Activated CD4-positive, alpha-beta memory T cell treated with anti-CD3 and anti-CD28 coated beads, Interleukin-2, amount 10 ng/mL, durations not matched to agents 7 days and 5 days (primary cell): ENCODE measurements at regions not wholly inside any gene's neighbourhood (a gene's known extent, or its start where the extent isn't known, plus 50 kb on each side); places are given as distances from the start of the nearest gene placed in this dataset.
"Not testable (repeated sequence)": the region's sequence is repeated elsewhere in the genome, so short reads cannot be mapped to it uniquely, and the experiment has no call there.

Experiments used
- CTCF ChIA-PET: fragments of 350-600 bp; sonication (Branson Sonifier 250); formaldehyde crosslinking; loops from one replicate; lab custom pipeline; 2021; ENCODE audit warnings: antibody characterized with exemption, inconsistent platforms; lab: Charles Lee
- POLR2A ChIA-PET: fragments of 350-600 bp; sonication (Branson Sonifier 250); formaldehyde crosslinking; loops from one replicate; lab custom pipeline; 2021; ENCODE audit warnings: antibody characterized with exemption; lab: Charles Lee
- DNase-seq: peaks from one replicate; pipeline ENCODE4 v3.0.0-alpha.2; 2020
- H3K27ac Mint-ChIP-seq: one replicate; pipeline ENCODE4 v1.8.0; 2021; ENCODE audit warnings: mild to moderate bottlenecking, mixed read lengths
- H3K27me3 Mint-ChIP-seq: one replicate; pipeline ENCODE4 v1.8.0; 2021; ENCODE audit warnings: mixed read lengths
- H3K36me3 Mint-ChIP-seq: one replicate; pipeline ENCODE4 v1.8.0; 2021; ENCODE audit warnings: low read depth, mixed read lengths
- H3K4me1 Mint-ChIP-seq: one replicate; pipeline ENCODE4 v1.8.0; 2021; ENCODE audit warnings: mixed read lengths
- H3K4me3 Mint-ChIP-seq: one replicate; pipeline ENCODE4 v1.8.0; 2021; ENCODE audit warnings: mild to moderate bottlenecking, mixed read lengths
- H3K9me3 Mint-ChIP-seq: one replicate; pipeline ENCODE4 v1.8.0; 2021; ENCODE audit warnings: mixed read lengths

GRCh38 chr15:20340331-20340811 is 201.2 kb downstream of the GOLGA6L6 start:
- H3K4me3 Mint-ChIP-seq = no peak overlapping the region
- DNase-seq = peak; percentile 24
- H3K27me3 Mint-ChIP-seq = no peaks in the 10 kb centered on the region
- no peak overlapping the region for H3K27ac Mint-ChIP-seq
- H3K36me3 Mint-ChIP-seq = no peaks in the 10 kb centered on the region
- H3K4me1 Mint-ChIP-seq = no peaks in the 10 kb centered on the region
- ChIA-PET CTCF (no interaction called here), POLR2A (no interaction called here)
- peaks cover 12% of the 10 kb centered on the region for H3K9me3 Mint-ChIP-seq

GRCh38 chr15:20339086-20339791 is 202.4 kb downstream of the GOLGA6L6 start:
- CTCF ChIA-PET, DNase-seq, H3K4me3 Mint-ChIP-seq, H3K27me3 Mint-ChIP-seq, H3K27ac Mint-ChIP-seq, H3K36me3 Mint-ChIP-seq, POLR2A ChIA-PET, H3K4me1 Mint-ChIP-seq: not testable (repeated sequence)
- H3K9me3 Mint-ChIP-seq = peaks cover 12% of the 10 kb centered on the region

- H3K27ac Mint-ChIP-seq, POLR2A ChIA-PET, CTCF ChIA-PET, H3K4me3 Mint-ChIP-seq, H3K27me3 Mint-ChIP-seq, H3K4me1 Mint-ChIP-seq, H3K36me3 Mint-ChIP-seq, DNase-seq: not testable (repeated sequence)
- peaks cover 12% of the 10 kb centered on the region for H3K9me3 Mint-ChIP-seq
Measured at GRCh38 chr15:20338671-20339070, 202.9 kb downstream of the GOLGA6L6 start.

- H3K4me1 Mint-ChIP-seq, CTCF ChIA-PET: not testable (repeated sequence)
Measured at GRCh38 chr15:20337238-20337637, 204.4 kb downstream of the GOLGA6L6 start.

GRCh38 chr15:20334451-20334850 is 207.1 kb downstream of the GOLGA6L6 start:
- H3K4me3 Mint-ChIP-seq, H3K4me1 Mint-ChIP-seq, POLR2A ChIA-PET, H3K36me3 Mint-ChIP-seq, H3K27ac Mint-ChIP-seq, CTCF ChIA-PET, H3K27me3 Mint-ChIP-seq, DNase-seq: not testable (repeated sequence)
- H3K9me3 Mint-ChIP-seq = peaks cover 12% of the 10 kb centered on the region

More at GRCh38 chr15:20337238-20337637, 204.4 kb downstream of the GOLGA6L6 start:
- H3K4me3 Mint-ChIP-seq, DNase-seq, H3K36me3 Mint-ChIP-seq, POLR2A ChIA-PET, H3K27ac Mint-ChIP-seq, H3K27me3 Mint-ChIP-seq: not testable (repeated sequence)
- peaks cover 12% of the 10 kb centered on the region for H3K9me3 Mint-ChIP-seq

GRCh38 chr15:20325751-20326150 is 215.8 kb downstream of the GOLGA6L6 start:
- H3K36me3 Mint-ChIP-seq, H3K9me3 Mint-ChIP-seq, H3K4me1 Mint-ChIP-seq, H3K27me3 Mint-ChIP-seq, POLR2A ChIA-PET, H3K4me3 Mint-ChIP-seq, H3K27ac Mint-ChIP-seq, CTCF ChIA-PET, DNase-seq: not testable (repeated sequence)

GRCh38 chr15:20317132-20317531 is 224.5 kb downstream of the GOLGA6L6 start:
- not testable (repeated sequence) for H3K4me3 Mint-ChIP-seq

GRCh38 chr15:20311014-20311680 is 230.5 kb downstream of the GOLGA6L6 start:
- H3K4me1 Mint-ChIP-seq, POLR2A ChIA-PET, H3K27ac Mint-ChIP-seq, H3K9me3 Mint-ChIP-seq, H3K36me3 Mint-ChIP-seq, CTCF ChIA-PET, DNase-seq, H3K4me3 Mint-ChIP-seq, H3K27me3 Mint-ChIP-seq: not testable (repeated sequence)

More at GRCh38 chr15:20317132-20317531, 224.5 kb downstream of the GOLGA6L6 start:
- H3K27ac Mint-ChIP-seq, CTCF ChIA-PET, DNase-seq, H3K36me3 Mint-ChIP-seq, H3K4me1 Mint-ChIP-seq, H3K9me3 Mint-ChIP-seq, H3K27me3 Mint-ChIP-seq, POLR2A ChIA-PET: not testable (repeated sequence)

- ChIA-PET POLR2A (no interaction called here), CTCF (no interaction called here)
- Mint-ChIP-seq H3K27ac (no peak overlapping the region), H3K4me1 (no peaks in the 10 kb centered on the region), H3K9me3 (peaks cover 3% of the 10 kb centered on the region), H3K27me3 (no peaks in the 10 kb centered on the region), H3K36me3 (no peaks in the 10 kb centered on the region), H3K4me3 (no peak overlapping the region)
- no peak for DNase-seq
Measured at GRCh38 chr15:20310603-20311002, 231.0 kb downstream of the GOLGA6L6 start.

GRCh38 chr15:20309966-20310365 is 231.6 kb downstream of the GOLGA6L6 start:
- DNase-seq, POLR2A ChIA-PET, H3K9me3 Mint-ChIP-seq, CTCF ChIA-PET, H3K4me1 Mint-ChIP-seq, H3K27me3 Mint-ChIP-seq, H3K27ac Mint-ChIP-seq, H3K36me3 Mint-ChIP-seq, H3K4me3 Mint-ChIP-seq: not testable (repeated sequence)

- H3K4me3 Mint-ChIP-seq, H3K27ac Mint-ChIP-seq, H3K4me1 Mint-ChIP-seq, POLR2A ChIA-PET, CTCF ChIA-PET, H3K27me3 Mint-ChIP-seq, DNase-seq, H3K9me3 Mint-ChIP-seq, H3K36me3 Mint-ChIP-seq: not testable (repeated sequence)
Measured at GRCh38 chr15:20309395-20309794, 232.2 kb downstream of the GOLGA6L6 start.

- CTCF ChIA-PET, H3K4me1 Mint-ChIP-seq, POLR2A ChIA-PET, H3K27me3 Mint-ChIP-seq, H3K36me3 Mint-ChIP-seq, H3K4me3 Mint-ChIP-seq, H3K9me3 Mint-ChIP-seq, DNase-seq, H3K27ac Mint-ChIP-seq: not testable (repeated sequence)
Measured at GRCh38 chr15:20308027-20308690, 233.4 kb downstream of the GOLGA6L6 start.

- DNase-seq, H3K4me1 Mint-ChIP-seq, H3K36me3 Mint-ChIP-seq, POLR2A ChIA-PET, H3K9me3 Mint-ChIP-seq, H3K27me3 Mint-ChIP-seq, CTCF ChIA-PET, H3K27ac Mint-ChIP-seq, H3K4me3 Mint-ChIP-seq: not testable (repeated sequence)
Measured at GRCh38 chr15:20307137-20307536, 234.5 kb downstream of the GOLGA6L6 start.
